CD4-positive, alpha-beta T cell (primary cell): ENCODE measurements at regions not wholly inside any gene's neighbourhood (a gene's known extent, or its start where the extent isn't known, plus 50 kb on each side); places are given as distances from the start of the nearest gene placed in this dataset.

Source experiments
- ATAC-seq: fragments of 200-7000 bp; cut with Tn5 transposase; one replicate; pipeline ENCODE4 v1.10.0; 2022; ENCODE audit warnings: mild to moderate bottlenecking; ENCODE audit not compliant: poor library complexity
- CTCF ChIA-PET: fragments of 350-600 bp; sonication (Branson Sonifier 250); formaldehyde crosslinking; loops from one replicate; lab custom pipeline; 2021; ENCODE audit warnings: antibody characterized with exemption, inconsistent platforms; lab: Charles Lee
- POLR2A ChIA-PET: fragments of 350-600 bp; sonication (Branson Sonifier 250); formaldehyde crosslinking; loops from one replicate; lab custom pipeline; 2021; ENCODE audit warnings: antibody characterized with exemption, inconsistent platforms; lab: Charles Lee
- DNase-seq, 14 experiments: peaks; one replicate each; pipeline ENCODE4 v3.0.0-alpha.2; 2013 to 2020; ENCODE audit warnings: mixed read lengths in 2 of 14
- H3K27ac ChIP-seq, 2 donors: one replicate each; pipeline versions ENCODE4 v1.5.1 to v1.7.0; 2013; ENCODE audit warnings: low read length in 2 of 2, low read depth in 1 of 2, mild to moderate bottlenecking in 1 of 2
- H3K27me3 ChIP-seq, 2 experiments: 1 replicate in 1 of 2; 2 replicates in 1 of 2; pipeline versions ENCODE4 v1.6.1 to v1.7.0; 2013; ENCODE audit warnings: low read length in 2 of 2, control low read depth in 1 of 2, mild to moderate bottlenecking in 1 of 2, moderate library complexity in 1 of 2; ENCODE audit not compliant: insufficient read depth in 2 of 2, control insufficient read depth in 1 of 2
- H3K36me3 ChIP-seq: one replicate; pipeline ENCODE4 v1.6.1; 2013; ENCODE audit warnings: low read length, control low read depth; ENCODE audit not compliant: insufficient read depth
- H3K4me1 ChIP-seq: one replicate; pipeline ENCODE4 v1.6.1; 2013; ENCODE audit warnings: low read length, control low read depth; ENCODE audit not compliant: insufficient read depth
- H3K4me3 ChIP-seq: one replicate; pipeline ENCODE4 v1.5.1; 2013; ENCODE audit warnings: mild to moderate bottlenecking, low read length, moderate library complexity
- H3K9me3 ChIP-seq, 2 experiments: 1 replicate in 1 of 2; 2 replicates in 1 of 2; pipeline versions ENCODE4 v1.6.1 to v1.7.0; 2013; ENCODE audit warnings: low read length in 2 of 2, mild to moderate bottlenecking in 2 of 2, control low read depth in 1 of 2, moderate library complexity in 1 of 2; ENCODE audit not compliant: control insufficient read depth in 1 of 2, insufficient read depth in 1 of 2
- H3K27ac Mint-ChIP-seq: one replicate; pipeline ENCODE4 v1.8.0; 2020; ENCODE audit warnings: mixed read lengths
- H3K27me3 Mint-ChIP-seq: one replicate; pipeline ENCODE4 v1.8.0; 2021; ENCODE audit warnings: mixed read lengths
- H3K36me3 Mint-ChIP-seq: one replicate; pipeline ENCODE4 v1.8.0; 2021; ENCODE audit warnings: low read depth, mixed read lengths
- H3K4me1 Mint-ChIP-seq: one replicate; pipeline ENCODE4 v1.8.0; 2021; ENCODE audit warnings: low read depth, mixed read lengths
- H3K4me3 Mint-ChIP-seq: one replicate; pipeline ENCODE4 v1.8.0; 2020; ENCODE audit warnings: mild to moderate bottlenecking, mixed read lengths
- H3K9me3 Mint-ChIP-seq: one replicate; pipeline ENCODE4 v1.8.0; 2020; ENCODE audit warnings: mixed read lengths
- CTCF ChIP-seq: fragments of 200-600 bp; IDR thresholded peaks from one replicate; pipeline ENCODE4 v1.8.0; 2022; ENCODE audit warnings: antibody characterized with exemption, mild to moderate bottlenecking
- intact Hi-C, 2 experiments: fragments of 100-400 bp; cut with DNase I in 1 of 2; cut with micrococcal nuclease in 1 of 2; formaldehyde crosslinking; loops; one replicate each; pipeline versions ENCODE4 v1.15.1 to v1.9.0; 2023 to 2025; cut with DNase I, micrococcal nuclease

GRCh38 chr11:69562816-69563215 is 78.1 kb upstream of the CCND1 start:
- H3K4me1 Mint-ChIP-seq, result peaks cover 25% of the 10 kb centered on the region
- Histone ChIP-seq H3K4me1 (peaks cover 20% of the 10 kb centered on the region), H3K27ac (no peak overlapping the region), H3K36me3 (no peaks in the 10 kb centered on the region), H3K4me3 (no peak overlapping the region), H3K9me3 (peaks cover 0 to 2% of the 10 kb centered on the region in 2 experiments), H3K27me3 (peaks cover 0 to 3% of the 10 kb centered on the region in 2 experiments)
- no peak overlapping the region for H3K4me3 Mint-ChIP-seq
- H3K9me3 Mint-ChIP-seq, result no peaks in the 10 kb centered on the region
- POLR2A ChIA-PET, result no interaction called here
- no peak for DNase-seq
- CTCF ChIA-PET, result no interaction called here
- intact Hi-C loops, result no loop called here
- no peak for ATAC-seq
- H3K27me3 Mint-ChIP-seq, result peaks cover 23% of the 10 kb centered on the region
- H3K27ac Mint-ChIP-seq, result no peak overlapping the region
- TF ChIP-seq CTCF, result no peak
- H3K36me3 Mint-ChIP-seq, result no peaks in the 10 kb centered on the region

GRCh38 chr11:69563306-69563705 is 77.7 kb upstream of the CCND1 start:
- no peak overlapping the region for H3K4me3 ChIP-seq
- TF ChIP-seq CTCF, result no peak
- no peaks in the 10 kb centered on the region for H3K36me3 ChIP-seq
- no peaks in the 10 kb centered on the region for H3K9me3 Mint-ChIP-seq
- ChIA-PET POLR2A (no interaction called here), CTCF (no interaction called here)
- no peaks in the 10 kb centered on the region for H3K36me3 Mint-ChIP-seq
- no peak overlapping the region for H3K4me3 Mint-ChIP-seq
- peaks cover 20% of the 10 kb centered on the region for H3K4me1 Mint-ChIP-seq
- peaks cover 0 to 3% of the 10 kb centered on the region in 2 experiments for H3K27me3 ChIP-seq
- DNase-seq (no peak), ATAC-seq (no peak)
- H3K4me1 ChIP-seq, result peaks cover 15% of the 10 kb centered on the region
- H3K27ac ChIP-seq, result no peak overlapping the region
- H3K27me3 Mint-ChIP-seq, result peaks cover 23% of the 10 kb centered on the region
- H3K27ac Mint-ChIP-seq, result no peak overlapping the region
- H3K9me3 ChIP-seq, result peaks cover 0 to 2% of the 10 kb centered on the region in 2 experiments
- intact Hi-C loops, result no loop called here

GRCh38 chr11:69563946-69564775 is 76.8 kb upstream of the CCND1 start:
- H3K9me3 Mint-ChIP-seq, result no peaks in the 10 kb centered on the region
- H3K36me3 ChIP-seq, result no peaks in the 10 kb centered on the region
- no peaks in the 10 kb centered on the region for H3K36me3 Mint-ChIP-seq
- H3K4me1 ChIP-seq, result peaks cover 7% of the 10 kb centered on the region
- CTCF ChIA-PET, result no interaction called here
- intact Hi-C loops, result no loop called here
- H3K27ac ChIP-seq, result no peak overlapping the region
- H3K4me1 Mint-ChIP-seq, result peaks cover 12% of the 10 kb centered on the region
- no peak overlapping the region for H3K27ac Mint-ChIP-seq
- no peak for ATAC-seq
- H3K4me3 ChIP-seq, result no peak overlapping the region
- DNase-seq, result no peak
- H3K27me3 ChIP-seq, result peaks cover 0 to 3% of the 10 kb centered on the region in 2 experiments
- peaks cover 23% of the 10 kb centered on the region for H3K27me3 Mint-ChIP-seq
- peaks cover 0 to 3% of the 10 kb centered on the region in 2 experiments for H3K9me3 ChIP-seq
- TF ChIP-seq CTCF, result no peak
- no peak overlapping the region for H3K4me3 Mint-ChIP-seq
- POLR2A ChIA-PET, result no interaction called here
